ENCODE measurements at regions not wholly inside any gene's neighbourhood (a gene's known extent, or its start where the extent isn't known, plus 50 kb on each side); places are given as distances from the start of the nearest gene placed in this dataset.

GRCh38 chr9:28332648-28333047 lies 759.4 kb upstream of the C9orf72 start:
- TF ChIP-seq CTCF (IDR thresholded peaks at IDR 0.05 in 2 of 3, conservative IDR thresholded peaks at IDR 0.05 in 1 of 3; ENCODE audit: borderline replicate concordance in 1 of 3, insufficient read depth in 1 of 3, low read depth in 2 of 3, low read length in 2 of 3) (no peak), ZNF274 (IDR thresholded peaks at IDR 0.05; ENCODE audit: low read depth, low read length) (no peak), ZFX (IDR thresholded peaks at IDR 0.05) (no peak), POLR2A (IDR thresholded peaks at IDR 0.05; ENCODE audit: borderline replicate concordance, extremely low read depth, insufficient read depth, insufficient read length) (no peak), POLR2AphosphoS5 (IDR thresholded peaks at IDR 0.05; ENCODE audit: low read depth, low read length) (no peak), EZH2 (IDR thresholded peaks at IDR 0.05) (no peak), RAD21 (IDR thresholded peaks at IDR 0.05; ENCODE audit: low read depth) (no peak), YY1 (IDR thresholded peaks at IDR 0.05; ENCODE audit: extremely low read depth, insufficient replicate concordance, low read depth, low read length) (no peak), MAX (IDR thresholded peaks at IDR 0.05) (no peak), CBX3 (IDR thresholded peaks at IDR 0.05; ENCODE audit: low read depth) (no peak), TCF7L2 (IDR thresholded peaks at IDR 0.05; ENCODE audit: borderline replicate concordance, extremely low read depth, insufficient read depth, insufficient read length) (no peak), EZH2phosphoT487 (IDR thresholded peaks at IDR 0.05; ENCODE audit: borderline replicate concordance) (no peak), SP1 (IDR thresholded peaks at IDR 0.05; ENCODE audit: low read depth) (no peak), SRF (IDR thresholded peaks at IDR 0.05; ENCODE audit: low read depth) (no peak)
